ENCODE measurements at regions not wholly inside any gene's neighbourhood (a gene's known extent, or its start where the extent isn't known, plus 50 kb on each side); places are given as distances from the start of the nearest gene placed in this dataset.

GRCh38 chr4:26020083-26020668 is 106.2 kb downstream of the SMIM20 start:
- DNase-seq = peak in 3 of 56 donors; percentile 17 to 31 (median 19)

- no peak for DNase-seq
Observed at GRCh38 chr4:26020881-26021280, 106.9 kb downstream of the SMIM20 start.

- DNase-seq = no peak
Observed at GRCh38 chr4:26021417-26022345, 107.7 kb downstream of the SMIM20 start.

GRCh38 chr4:26022346-26023202 is 108.6 kb downstream of the SMIM20 start:
- peak in 2 of 56 donors; percentile 11 to 37 for DNase-seq

DNA sequence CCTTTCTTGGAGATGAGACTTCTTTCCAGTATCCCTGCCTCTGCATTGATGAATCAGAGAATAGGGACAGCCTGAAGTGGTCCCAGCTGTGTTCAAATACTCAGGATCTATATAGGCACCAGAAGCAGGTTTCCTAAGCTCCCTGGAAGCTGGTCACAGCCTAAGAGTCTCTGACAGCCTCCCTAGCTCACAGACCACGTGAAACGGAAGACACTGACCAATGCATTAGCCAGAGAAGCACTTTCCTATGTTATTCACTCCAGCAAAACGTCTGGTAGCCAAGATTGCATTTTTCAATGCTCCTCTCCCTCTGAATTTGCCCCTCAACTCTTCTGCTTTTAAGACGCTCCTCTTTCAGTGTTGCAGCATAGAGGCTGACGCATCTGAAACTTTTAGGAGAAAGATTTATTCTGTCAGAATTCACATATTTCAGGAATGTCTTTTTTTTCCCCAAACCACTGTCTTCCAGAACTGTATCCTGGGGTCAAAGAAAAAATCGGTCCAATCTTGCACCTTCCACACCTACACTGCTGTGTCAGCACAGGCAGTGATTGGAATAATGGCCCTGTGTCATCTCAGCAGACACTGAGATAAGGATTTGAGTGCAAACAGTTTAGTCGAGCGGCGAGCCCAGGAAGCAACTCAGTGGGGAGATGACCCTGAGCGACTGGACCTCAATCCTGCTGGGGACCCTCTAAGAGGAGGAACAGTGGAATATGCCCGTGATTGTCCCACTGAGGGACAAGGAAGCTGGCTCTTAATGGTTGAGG is 109.4 kb downstream of the SMIM20 start:
- DNase-seq = no peak

DNA sequence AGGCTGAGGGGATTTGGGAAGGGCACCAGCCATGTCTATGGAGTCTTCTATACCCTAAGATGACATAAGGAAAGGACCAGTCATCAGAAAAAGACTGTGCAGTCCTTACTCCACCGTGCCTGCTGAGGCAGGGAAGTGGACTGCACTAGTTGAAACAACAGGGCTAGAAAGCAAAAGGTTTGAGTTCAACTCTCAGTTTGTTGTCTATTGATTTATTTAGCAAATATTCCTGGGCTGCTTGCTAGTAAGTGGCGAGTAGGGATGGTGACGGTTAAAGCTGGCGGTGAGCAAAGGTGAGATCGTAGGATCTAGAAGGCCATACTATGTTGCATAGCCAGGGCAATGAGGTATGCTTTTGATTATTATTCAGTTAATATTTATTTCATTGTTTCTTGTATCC is 110.1 kb downstream of the SMIM20 start:
- no peak for DNase-seq

DNA sequence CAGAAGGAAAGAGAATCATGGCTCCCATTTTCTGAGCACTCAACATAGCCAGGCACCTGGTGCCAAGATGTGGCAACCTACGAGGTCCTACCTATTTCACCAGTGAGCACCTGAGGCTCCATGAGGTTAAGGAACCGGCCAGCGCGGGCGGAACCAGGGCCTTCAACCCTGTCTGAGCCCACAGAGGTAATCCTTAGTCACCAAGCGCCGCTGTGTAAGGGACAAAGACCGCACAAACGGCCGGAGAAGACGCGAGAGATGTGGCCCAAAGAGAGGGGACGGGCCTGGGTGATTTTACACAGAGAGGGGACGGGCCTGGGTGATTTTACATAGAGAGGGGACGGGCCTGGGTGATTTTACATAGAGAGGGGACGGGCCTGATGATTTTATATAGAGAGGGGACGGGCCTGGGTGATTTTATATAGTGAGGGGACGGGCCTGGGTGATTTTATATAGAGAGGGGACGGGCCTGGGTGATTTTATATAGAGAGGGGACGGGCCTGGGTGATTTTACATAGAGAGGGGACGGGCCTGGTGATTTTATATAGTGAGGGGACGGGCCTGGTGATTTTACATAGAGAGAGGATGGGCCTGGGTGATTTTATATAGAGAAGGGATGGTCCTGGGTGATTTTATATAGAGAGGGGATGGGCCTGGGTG is 114.2 kb downstream of the SMIM20 start:
- DNase-seq = no peak

GRCh38 chr4:26028793-26029567 is 115.0 kb downstream of the SMIM20 start:
- peak in 39 of 56 donors; percentile 5 to 72 (median 29) for DNase-seq

DNA sequence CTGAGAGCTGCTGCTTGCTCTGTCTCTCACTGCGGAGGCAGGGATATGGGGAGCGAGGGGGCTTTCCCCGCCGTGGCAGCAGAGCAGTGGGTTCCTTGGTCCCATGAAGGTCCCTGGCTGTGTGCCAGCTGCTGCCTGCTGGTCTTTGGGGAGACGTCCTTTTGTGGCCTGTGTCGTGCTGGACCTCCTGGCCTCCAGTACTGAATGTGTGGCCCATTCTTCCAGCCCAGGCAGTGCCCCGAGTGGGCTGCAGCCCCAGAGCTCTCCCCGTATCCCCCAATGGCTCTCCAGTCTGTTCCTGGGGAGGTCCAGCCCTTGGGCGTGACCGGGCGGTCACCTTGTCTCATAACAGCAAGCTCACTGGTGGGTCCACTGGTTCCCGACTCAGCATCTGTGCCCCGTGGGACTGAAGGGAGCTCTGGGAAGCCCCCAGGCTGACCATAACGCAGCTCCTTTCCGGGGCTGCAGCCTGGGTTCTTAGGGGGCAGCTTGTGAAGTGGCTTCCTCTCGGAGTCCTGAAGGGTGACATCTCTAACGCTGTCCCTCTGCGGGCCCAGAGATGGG is 115.6 kb downstream of the SMIM20 start:
- peak in 2 of 56 donors; percentile 2 to 3 for DNase-seq

GRCh38 chr4:26030260-26030667 is 116.2 kb downstream of the SMIM20 start:
- DNase-seq = no peak

DNA sequence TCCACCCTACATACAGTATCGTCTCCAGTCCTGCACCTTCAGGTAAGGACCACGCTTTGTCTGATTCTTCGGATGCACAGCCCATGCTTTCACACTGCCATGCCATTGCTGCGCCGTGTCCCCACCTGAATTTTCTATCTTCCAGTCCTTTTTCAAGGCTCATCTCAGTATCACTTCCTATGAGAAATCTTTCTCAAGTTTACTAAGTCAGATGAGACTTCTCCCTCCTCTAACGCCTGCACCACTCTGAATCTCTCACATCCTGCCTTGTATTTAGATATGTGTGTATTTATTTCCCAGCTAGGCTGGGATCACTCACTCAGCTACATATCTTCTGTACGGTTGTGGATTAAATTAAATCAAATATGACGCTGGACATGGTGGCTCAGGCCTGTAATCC is 116.8 kb downstream of the SMIM20 start:
- DNase-seq = no peak

GRCh38 chr4:26031704-26032103 is 117.7 kb downstream of the SMIM20 start:
- DNase-seq = no peak

- DNase-seq = no peak
Observed at GRCh38 chr4:26032142-26032541, 118.1 kb downstream of the SMIM20 start.

GRCh38 chr4:26032630-26033317 is 118.8 kb downstream of the SMIM20 start:
- DNase-seq = no peak

DNA sequence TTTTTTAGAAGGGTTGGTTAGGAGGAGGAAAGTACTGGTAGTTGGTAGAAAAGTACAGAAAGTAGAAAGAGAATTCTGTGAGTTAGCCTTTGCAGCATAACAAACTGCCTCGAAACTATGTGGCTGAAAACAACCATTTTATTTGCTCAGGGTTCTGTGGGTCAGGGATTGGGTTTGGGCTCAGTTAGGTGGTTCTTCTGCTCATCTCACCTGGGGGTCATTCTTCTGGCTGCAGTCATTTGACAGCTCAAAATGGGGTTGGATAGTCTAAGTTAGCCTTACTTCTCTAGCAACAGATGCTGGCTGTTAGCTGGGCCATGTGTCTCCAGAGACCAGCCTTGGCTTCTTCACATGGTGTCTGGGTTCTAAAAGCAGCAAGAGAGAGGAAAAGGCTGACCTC is 119.4 kb downstream of the SMIM20 start:
- DNase-seq = no peak

DNA sequence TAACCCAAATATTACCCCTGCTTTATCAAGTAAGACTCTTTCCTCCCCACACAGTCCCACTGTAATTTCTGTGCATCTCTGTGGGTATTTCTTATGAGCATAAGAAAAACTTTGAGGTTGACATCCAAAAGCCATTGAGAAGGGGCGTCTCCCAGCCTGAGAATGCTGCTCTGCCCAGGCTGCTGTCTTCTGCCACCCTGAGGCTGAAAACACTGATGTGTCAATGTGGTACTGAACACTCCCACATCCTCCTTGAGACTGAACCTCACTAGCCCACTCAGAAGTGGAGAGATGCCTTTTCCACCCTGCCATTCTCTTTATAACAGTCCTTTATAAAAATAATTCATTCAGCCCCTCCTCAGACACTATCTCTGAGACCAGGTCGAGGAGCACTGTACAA is 120.8 kb downstream of the SMIM20 start:
- DNase-seq = no peak

GRCh38 chr4:26035921-26036320 is 121.9 kb downstream of the SMIM20 start:
- DNase-seq = no peak

DNA sequence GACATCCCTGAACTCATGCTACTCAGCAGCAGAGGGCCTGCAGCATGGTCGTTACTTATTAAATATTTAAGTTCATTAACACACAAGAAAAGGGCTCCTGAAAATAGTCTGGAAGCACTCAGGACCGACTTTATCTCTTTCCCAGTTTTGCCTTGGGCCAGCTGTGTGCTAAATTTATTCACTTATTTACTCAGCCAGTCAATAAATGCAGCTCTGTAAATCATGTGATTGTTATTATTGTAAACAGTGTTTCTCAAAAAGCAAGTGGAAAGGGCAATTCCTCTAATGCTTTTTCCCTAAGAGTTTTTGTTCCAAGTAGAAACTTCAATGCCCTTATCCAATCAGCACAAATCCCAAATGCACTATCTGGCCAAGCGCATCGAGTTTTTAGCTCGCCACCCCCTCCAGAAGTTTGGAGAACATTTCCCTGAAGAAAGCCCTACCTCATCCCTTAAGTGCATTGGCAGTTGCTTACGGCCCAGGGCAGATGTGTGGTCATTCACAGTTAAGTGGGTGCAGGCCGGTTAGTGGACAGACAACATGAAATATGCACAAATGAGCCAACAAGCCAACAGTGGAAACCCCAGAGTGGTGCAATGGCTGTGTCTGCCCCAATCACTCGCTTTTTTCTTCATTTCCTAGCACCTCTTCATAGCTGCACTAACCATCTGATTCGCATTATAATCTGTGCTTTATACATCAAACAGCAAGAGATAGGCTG is 125.8 kb downstream of the SMIM20 start:
- no peak for DNase-seq

Measured in amygdala (tissue), 56 donors.